ENCODE measurements at regions not wholly inside any gene's neighbourhood (a gene's known extent, or its start where the extent isn't known, plus 50 kb on each side); places are given as distances from the start of the nearest gene placed in this dataset.

GRCh38 chr1:4137621-4138415, 237.7 kb upstream of the C1orf174 start:
- no peak for DNase-seq (ENCODE audit: low read depth in 2 of 2)

GRCh38 chr1:4139646-4140045, 239.6 kb upstream of the C1orf174 start:
- no peak for DNase-seq (ENCODE audit: low read depth in 2 of 2)

- no peak for DNase-seq (ENCODE audit: low read depth in 2 of 2)
These were observed 240.2 kb upstream of the C1orf174 start for GRCh38 chr1:4140241-4140640.

- no peak for DNase-seq (ENCODE audit: low read depth in 2 of 2)
These were observed 240.7 kb upstream of the C1orf174 start for GRCh38 chr1:4140821-4141220.

- no peak for DNase-seq (ENCODE audit: low read depth in 2 of 2)
These were observed 244.4 kb upstream of the C1orf174 start for GRCh38 chr1:4144349-4144971.

GRCh38 chr1:4146101-4146500, 246.0 kb upstream of the C1orf174 start:
- DNase-seq (ENCODE audit: low read depth in 2 of 2), result no peak

GRCh38 chr1:4146614-4147013, 246.5 kb upstream of the C1orf174 start:
- no peak for DNase-seq (ENCODE audit: low read depth in 2 of 2)

GRCh38 chr1:4147509-4147908, 247.4 kb upstream of the C1orf174 start:
- no peak for DNase-seq (ENCODE audit: low read depth in 2 of 2)

- no peak for DNase-seq (ENCODE audit: low read depth in 2 of 2)
These were observed 249.2 kb upstream of the C1orf174 start for GRCh38 chr1:4149281-4149680.

GRCh38 chr1:4149831-4150230, 249.8 kb upstream of the C1orf174 start:
- DNase-seq (ENCODE audit: low read depth in 2 of 2), result no peak

- DNase-seq (ENCODE audit: low read depth in 2 of 2), result no peak
These were observed 250.2 kb upstream of the C1orf174 start for GRCh38 chr1:4150262-4150661.

GRCh38 chr1:4152266-4152665, 252.2 kb upstream of the C1orf174 start:
- no peak for DNase-seq (ENCODE audit: low read depth in 2 of 2)

- DNase-seq (ENCODE audit: low read depth in 2 of 2), result no peak
These were observed 253.5 kb upstream of the C1orf174 start for GRCh38 chr1:4153571-4153970.

- no peak for DNase-seq (ENCODE audit: low read depth in 2 of 2)
These were observed 256.3 kb upstream of the C1orf174 start for GRCh38 chr1:4156241-4156973.

- no peak for DNase-seq (ENCODE audit: low read depth in 2 of 2)
These were observed 260.1 kb upstream of the C1orf174 start for GRCh38 chr1:4160181-4160580.

- no peak for DNase-seq (ENCODE audit: low read depth in 2 of 2)
These were observed 261.4 kb upstream of the C1orf174 start for GRCh38 chr1:4161366-4162006.

- DNase-seq (ENCODE audit: low read depth in 2 of 2), result no peak
These were observed 264.9 kb upstream of the C1orf174 start for GRCh38 chr1:4164965-4165364.

- DNase-seq (ENCODE audit: low read depth in 2 of 2), result no peak
These were observed 265.7 kb upstream of the C1orf174 start for GRCh38 chr1:4165686-4166300.

GRCh38 chr1:4166713-4167112, 266.6 kb upstream of the C1orf174 start:
- no peak for DNase-seq (ENCODE audit: low read depth in 2 of 2)

- DNase-seq (ENCODE audit: low read depth in 2 of 2), result no peak
These were observed 269.9 kb upstream of the C1orf174 start for GRCh38 chr1:4169991-4170390.

- DNase-seq (ENCODE audit: low read depth in 2 of 2), result no peak
These were observed 270.7 kb upstream of the C1orf174 start for GRCh38 chr1:4170548-4171340.
